Activated T-helper 17 cell treated with anti-CD3 and anti-CD28 coated beads, Interleukin-2, amount 50 U/mL, for 72 hours (primary cell): ENCODE measurements at regions not wholly inside any gene's neighbourhood (a gene's known extent, or its start where the extent isn't known, plus 50 kb on each side); places are given as distances from the start of the nearest gene placed in this dataset.

Experiments used
- ATAC-seq: fragments of 150-1000 bp; cut with Tn5 transposase; replicated peaks from 2 replicates; pipeline ENCODE4 v1.10.0; 2021; ENCODE audit warnings: mild to moderate bottlenecking, moderate library complexity
- H3K27ac Mint-ChIP-seq: one replicate; pipeline ENCODE4 v1.8.0; 2022; ENCODE audit warnings: mixed read lengths
- H3K27me3 Mint-ChIP-seq: one replicate; pipeline ENCODE4 v1.8.0; 2022; ENCODE audit warnings: mixed read lengths
- H3K36me3 Mint-ChIP-seq: one replicate; pipeline ENCODE4 v1.8.0; 2022; ENCODE audit warnings: low read depth, mild to moderate bottlenecking, mixed read lengths
- H3K4me1 Mint-ChIP-seq: one replicate; pipeline ENCODE4 v1.8.0; 2022; ENCODE audit warnings: mixed read lengths
- H3K4me3 Mint-ChIP-seq: one replicate; pipeline ENCODE4 v1.8.0; 2022; ENCODE audit warnings: mild to moderate bottlenecking, mixed read lengths
- H3K9me3 Mint-ChIP-seq: one replicate; pipeline ENCODE4 v1.8.0; 2022; ENCODE audit warnings: mixed read lengths

- no peak overlapping the region for H3K4me3 Mint-ChIP-seq
- ATAC-seq, result no peak
Measured at GRCh38 chr15:26477044-26477443, 295.8 kb downstream of the GABRB3 start.

GRCh38 chr15:26475554-26475953 is 297.3 kb downstream of the GABRB3 start:
- peaks cover 15% of the 10 kb centered on the region for H3K9me3 Mint-ChIP-seq
- ATAC-seq, result no peak
- no peaks in the 10 kb centered on the region for H3K36me3 Mint-ChIP-seq

More at GRCh38 chr15:26477044-26477443, 295.8 kb downstream of the GABRB3 start:
- Mint-ChIP-seq H3K27me3 (no peaks in the 10 kb centered on the region), H3K4me1 (no peaks in the 10 kb centered on the region), H3K27ac (no peak overlapping the region), H3K9me3 (peaks cover 9% of the 10 kb centered on the region), H3K36me3 (no peaks in the 10 kb centered on the region)

GRCh38 chr15:26472661-26473060 is 300.2 kb downstream of the GABRB3 start:
- Mint-ChIP-seq H3K27me3 (no peaks in the 10 kb centered on the region), H3K4me1 (no peaks in the 10 kb centered on the region), H3K27ac (no peak overlapping the region), H3K4me3 (no peak overlapping the region), H3K9me3 (peaks cover 26% of the 10 kb centered on the region), H3K36me3 (no peaks in the 10 kb centered on the region)
- no peak for ATAC-seq

More at GRCh38 chr15:26475554-26475953, 297.3 kb downstream of the GABRB3 start:
- H3K4me3 Mint-ChIP-seq, result no peak overlapping the region
- no peaks in the 10 kb centered on the region for H3K4me1 Mint-ChIP-seq
- H3K27ac Mint-ChIP-seq, result no peak overlapping the region
- no peaks in the 10 kb centered on the region for H3K27me3 Mint-ChIP-seq

GRCh38 chr15:26461847-26462608 is 310.8 kb downstream of the GABRB3 start:
- H3K27me3 Mint-ChIP-seq, result no peaks in the 10 kb centered on the region
- H3K4me3 Mint-ChIP-seq, result no peak overlapping the region
- no peak overlapping the region for H3K27ac Mint-ChIP-seq
- H3K9me3 Mint-ChIP-seq, result peaks cover 22% of the 10 kb centered on the region
- no peaks in the 10 kb centered on the region for H3K36me3 Mint-ChIP-seq
- no peak for ATAC-seq
- H3K4me1 Mint-ChIP-seq, result no peaks in the 10 kb centered on the region

- no peak for ATAC-seq
- no peak overlapping the region for H3K27ac Mint-ChIP-seq
- H3K36me3 Mint-ChIP-seq, result no peaks in the 10 kb centered on the region
- peaks cover 22% of the 10 kb centered on the region for H3K9me3 Mint-ChIP-seq
- H3K27me3 Mint-ChIP-seq, result no peaks in the 10 kb centered on the region
- H3K4me3 Mint-ChIP-seq, result no peak overlapping the region
- no peaks in the 10 kb centered on the region for H3K4me1 Mint-ChIP-seq
Measured at GRCh38 chr15:26460165-26460564, 312.7 kb downstream of the GABRB3 start.

- no peak overlapping the region for H3K4me3 Mint-ChIP-seq
- no peak for ATAC-seq
- H3K9me3 Mint-ChIP-seq, result peaks cover 24% of the 10 kb centered on the region
- H3K4me1 Mint-ChIP-seq, result no peaks in the 10 kb centered on the region
- no peaks in the 10 kb centered on the region for H3K36me3 Mint-ChIP-seq
- H3K27me3 Mint-ChIP-seq, result no peaks in the 10 kb centered on the region
- no peak overlapping the region for H3K27ac Mint-ChIP-seq
Measured at GRCh38 chr15:26455828-26456227, 317.0 kb downstream of the GABRB3 start.

GRCh38 chr15:26453914-26454313 is 319.0 kb downstream of the GABRB3 start:
- Mint-ChIP-seq H3K27me3 (no peaks in the 10 kb centered on the region), H3K36me3 (no peaks in the 10 kb centered on the region), H3K9me3 (peaks cover 28% of the 10 kb centered on the region), H3K4me3 (no peak overlapping the region), H3K4me1 (no peaks in the 10 kb centered on the region), H3K27ac (no peak overlapping the region)
- ATAC-seq, result no peak

- no peak overlapping the region for H3K27ac Mint-ChIP-seq
- H3K4me3 Mint-ChIP-seq, result no peak overlapping the region
- H3K27me3 Mint-ChIP-seq, result no peaks in the 10 kb centered on the region
- H3K36me3 Mint-ChIP-seq, result no peaks in the 10 kb centered on the region
- H3K4me1 Mint-ChIP-seq, result no peaks in the 10 kb centered on the region
- peaks cover 22% of the 10 kb centered on the region for H3K9me3 Mint-ChIP-seq
- no peak for ATAC-seq
Measured at GRCh38 chr15:26451995-26452394, 320.9 kb downstream of the GABRB3 start.

GRCh38 chr15:26449291-26449690 is 323.6 kb downstream of the GABRB3 start:
- H3K9me3 Mint-ChIP-seq, result peaks cover 15% of the 10 kb centered on the region
- H3K4me1 Mint-ChIP-seq, result no peaks in the 10 kb centered on the region
- no peak for ATAC-seq
- no peak overlapping the region for H3K4me3 Mint-ChIP-seq
- no peak overlapping the region for H3K27ac Mint-ChIP-seq
- no peaks in the 10 kb centered on the region for H3K36me3 Mint-ChIP-seq
- no peaks in the 10 kb centered on the region for H3K27me3 Mint-ChIP-seq

GRCh38 chr15:26443321-26443720 is 329.5 kb downstream of the GABRB3 start:
- Mint-ChIP-seq H3K9me3 (peaks cover 8% of the 10 kb centered on the region), H3K27ac (no peak overlapping the region), H3K4me3 (no peak overlapping the region), H3K27me3 (no peaks in the 10 kb centered on the region), H3K4me1 (no peaks in the 10 kb centered on the region), H3K36me3 (no peaks in the 10 kb centered on the region)
- no peak for ATAC-seq

- peaks cover 10% of the 10 kb centered on the region for H3K9me3 Mint-ChIP-seq
- no peaks in the 10 kb centered on the region for H3K27me3 Mint-ChIP-seq
- H3K4me1 Mint-ChIP-seq, result no peaks in the 10 kb centered on the region
- no peak overlapping the region for H3K27ac Mint-ChIP-seq
- H3K36me3 Mint-ChIP-seq, result no peaks in the 10 kb centered on the region
- H3K4me3 Mint-ChIP-seq, result no peak overlapping the region
- ATAC-seq, result no peak
Measured at GRCh38 chr15:26442680-26443079, 330.2 kb downstream of the GABRB3 start.

- H3K4me1 Mint-ChIP-seq, result no peaks in the 10 kb centered on the region
- no peaks in the 10 kb centered on the region for H3K27me3 Mint-ChIP-seq
- H3K4me3 Mint-ChIP-seq, result no peak overlapping the region
- no peaks in the 10 kb centered on the region for H3K36me3 Mint-ChIP-seq
- no peak overlapping the region for H3K27ac Mint-ChIP-seq
- ATAC-seq, result no peak
- H3K9me3 Mint-ChIP-seq, result peaks cover 10% of the 10 kb centered on the region
Measured at GRCh38 chr15:26439681-26440080, 333.2 kb downstream of the GABRB3 start.

- H3K27me3 Mint-ChIP-seq, result no peaks in the 10 kb centered on the region
- no peak for ATAC-seq
- H3K4me1 Mint-ChIP-seq, result no peaks in the 10 kb centered on the region
- no peak overlapping the region for H3K27ac Mint-ChIP-seq
- peaks cover 10% of the 10 kb centered on the region for H3K9me3 Mint-ChIP-seq
- H3K36me3 Mint-ChIP-seq, result no peaks in the 10 kb centered on the region
- no peak overlapping the region for H3K4me3 Mint-ChIP-seq
Measured at GRCh38 chr15:26438718-26439117, 334.1 kb downstream of the GABRB3 start.

- ATAC-seq, result no peak
- no peaks in the 10 kb centered on the region for H3K36me3 Mint-ChIP-seq
- H3K4me3 Mint-ChIP-seq, result no peak overlapping the region
- H3K9me3 Mint-ChIP-seq, result peaks cover 10% of the 10 kb centered on the region
- no peak overlapping the region for H3K27ac Mint-ChIP-seq
- no peaks in the 10 kb centered on the region for H3K27me3 Mint-ChIP-seq
- no peaks in the 10 kb centered on the region for H3K4me1 Mint-ChIP-seq
Measured at GRCh38 chr15:26438316-26438715, 334.6 kb downstream of the GABRB3 start.

GRCh38 chr15:26433818-26434217 is 339.0 kb downstream of the GABRB3 start:
- ATAC-seq, result no peak
- Mint-ChIP-seq H3K27ac (no peak overlapping the region), H3K4me1 (no peaks in the 10 kb centered on the region), H3K36me3 (no peaks in the 10 kb centered on the region), H3K27me3 (no peaks in the 10 kb centered on the region), H3K9me3 (peaks cover 9% of the 10 kb centered on the region), H3K4me3 (no peak overlapping the region)
